ENCODE measurements at regions not wholly inside any gene's neighbourhood (a gene's known extent, or its start where the extent isn't known, plus 50 kb on each side); places are given as distances from the start of the nearest gene placed in this dataset.

DNA sequence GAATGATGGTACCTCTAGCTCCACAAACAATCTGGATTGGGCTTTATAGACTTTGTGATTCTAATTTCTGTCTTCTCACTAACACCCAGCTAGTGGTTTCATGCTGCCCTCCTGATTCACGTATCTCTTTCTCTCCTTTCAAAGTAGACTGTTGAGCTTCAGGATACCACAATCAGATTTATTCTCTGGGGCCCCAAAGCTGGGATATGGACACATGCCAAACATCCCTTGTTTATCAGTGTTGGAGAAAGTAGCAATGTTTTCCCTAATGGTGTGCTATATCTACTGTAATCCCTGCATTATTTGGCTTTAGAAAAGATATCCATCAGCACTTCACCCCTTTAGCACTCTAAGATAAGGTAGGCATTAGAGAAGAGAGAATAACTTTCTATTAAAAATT lies 361.0 kb downstream of the FGF10 start:
- TF ChIP-seq, protein P1, sequence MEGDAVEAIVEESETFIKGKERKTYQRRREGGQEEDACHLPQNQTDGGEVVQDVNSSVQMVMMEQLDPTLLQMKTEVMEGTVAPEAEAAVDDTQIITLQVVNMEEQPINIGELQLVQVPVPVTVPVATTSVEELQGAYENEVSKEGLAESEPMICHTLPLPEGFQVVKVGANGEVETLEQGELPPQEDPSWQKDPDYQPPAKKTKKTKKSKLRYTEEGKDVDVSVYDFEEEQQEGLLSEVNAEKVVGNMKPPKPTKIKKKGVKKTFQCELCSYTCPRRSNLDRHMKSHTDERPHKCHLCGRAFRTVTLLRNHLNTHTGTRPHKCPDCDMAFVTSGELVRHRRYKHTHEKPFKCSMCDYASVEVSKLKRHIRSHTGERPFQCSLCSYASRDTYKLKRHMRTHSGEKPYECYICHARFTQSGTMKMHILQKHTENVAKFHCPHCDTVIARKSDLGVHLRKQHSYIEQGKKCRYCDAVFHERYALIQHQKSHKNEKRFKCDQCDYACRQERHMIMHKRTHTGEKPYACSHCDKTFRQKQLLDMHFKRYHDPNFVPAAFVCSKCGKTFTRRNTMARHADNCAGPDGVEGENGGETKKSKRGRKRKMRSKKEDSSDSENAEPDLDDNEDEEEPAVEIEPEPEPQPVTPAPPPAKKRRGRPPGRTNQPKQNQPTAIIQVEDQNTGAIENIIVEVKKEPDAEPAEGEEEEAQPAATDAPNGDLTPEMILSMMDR (IDR thresholded peaks at IDR 0.05; ENCODE audit: insufficient read depth, low read length, poor library complexity, severe bottlenecking) = no peak
- no peak for TF ChIP-seq EZH2phosphoT487 (conservative IDR thresholded peaks at IDR 0.05; ENCODE audit: low read length)

Data from SU-DHL-6 (cell line).